ENCODE measurements at regions not wholly inside any gene's neighbourhood (a gene's known extent, or its start where the extent isn't known, plus 50 kb on each side); places are given as distances from the start of the nearest gene placed in this dataset.

GRCh38 chr4:136743238-136743637 is 789.1 kb downstream of the PCDH18 start:
- no peak for TF ChIP-seq POLR2A (IDR thresholded peaks at IDR 0.05)
- no peak for TF ChIP-seq CTCF (IDR thresholded peaks at IDR 0.05 in 4 of 5, conservative IDR thresholded peaks at IDR 0.05 in 1 of 5)
